ENCODE measurements at regions not wholly inside any gene's neighbourhood (a gene's known extent, or its start where the extent isn't known, plus 50 kb on each side); places are given as distances from the start of the nearest gene placed in this dataset.

- FAIRE-seq: no peak
These were observed 111.4 kb upstream of the SPRY2 start for GRCh38 chr13:80452279-80452678.

- no peak for FAIRE-seq
These were observed 110.7 kb upstream of the SPRY2 start for GRCh38 chr13:80451641-80452040.

GRCh38 chr13:80450386-80450785, 109.5 kb upstream of the SPRY2 start:
- FAIRE-seq: no peak

GRCh38 chr13:80448725-80449124, 107.8 kb upstream of the SPRY2 start:
- no peak for FAIRE-seq

GRCh38 chr13:80447747-80448146, 106.8 kb upstream of the SPRY2 start:
- FAIRE-seq: no peak

- FAIRE-seq: no peak
These were observed 103.5 kb upstream of the SPRY2 start for GRCh38 chr13:80444240-80445015.

- FAIRE-seq: no peak
These were observed 101.7 kb upstream of the SPRY2 start for GRCh38 chr13:80442609-80443008.

GRCh38 chr13:80441968-80442367, 101.0 kb upstream of the SPRY2 start:
- FAIRE-seq: no peak

GRCh38 chr13:80438521-80438920, 97.6 kb upstream of the SPRY2 start:
- no peak for FAIRE-seq

GRCh38 chr13:80437231-80437630, 96.3 kb upstream of the SPRY2 start:
- FAIRE-seq: no peak

GRCh38 chr13:80436571-80437169, 95.7 kb upstream of the SPRY2 start:
- no peak for FAIRE-seq

GRCh38 chr13:80430561-80430960, 89.6 kb upstream of the SPRY2 start:
- no peak for FAIRE-seq

GRCh38 chr13:80428349-80429096, 87.6 kb upstream of the SPRY2 start:
- FAIRE-seq: no peak

GRCh38 chr13:80419416-80419815, 78.5 kb upstream of the SPRY2 start:
- no peak for FAIRE-seq

- FAIRE-seq: no peak
These were observed 72.7 kb upstream of the SPRY2 start for GRCh38 chr13:80413611-80414010.

- FAIRE-seq: no peak
These were observed 67.3 kb upstream of the SPRY2 start for GRCh38 chr13:80408270-80408669.

GRCh38 chr13:80400865-80401426, 60.0 kb upstream of the SPRY2 start:
- no peak for FAIRE-seq

GRCh38 chr13:80400164-80400864, 59.4 kb upstream of the SPRY2 start:
- no peak for FAIRE-seq

- no peak for FAIRE-seq
These were observed 58.6 kb upstream of the SPRY2 start for GRCh38 chr13:80399340-80400163.
